TTC549 (cell line): ENCODE measurements at regions not wholly inside any gene's neighbourhood (a gene's known extent, or its start where the extent isn't known, plus 50 kb on each side); places are given as distances from the start of the nearest gene placed in this dataset.
"Not testable (repeated sequence)": the region's sequence is repeated elsewhere in the genome, so short reads cannot be mapped to it uniquely, and the experiment has no call there.

ENCODE experiments used
- FAIRE-seq: peaks from 2 replicates; lab custom pipeline; 2012; peaks lifted over from hg19 to GRCh38; lab: Jason Lieb, UNC

GRCh38 chr16:51306116-51306515, 155.0 kb upstream of the SALL1 start:
- no peak for FAIRE-seq

DNA sequence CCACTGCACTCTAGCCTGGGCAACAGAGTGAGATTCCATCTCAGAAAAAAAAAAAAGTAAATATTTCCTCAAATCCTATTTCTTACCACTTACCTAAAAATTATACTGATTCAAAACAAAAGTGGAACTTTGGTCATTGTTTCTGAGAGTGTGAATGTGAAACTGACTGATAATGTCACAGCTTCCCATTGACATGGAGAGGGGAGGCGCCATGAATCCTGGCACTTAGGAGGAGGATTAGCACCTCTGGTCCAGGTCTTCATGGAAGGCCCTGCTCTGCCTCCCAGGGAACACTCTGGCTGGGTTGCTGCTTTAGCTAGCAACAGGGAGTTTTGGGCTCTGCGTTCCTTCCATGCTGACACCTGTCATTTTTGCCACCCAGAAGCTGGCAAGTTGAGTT, 154.3 kb upstream of the SALL1 start:
- no peak for FAIRE-seq

- FAIRE-seq = no peak
These were observed 151.0 kb upstream of the SALL1 start for GRCh38 chr16:51302042-51302441.

DNA sequence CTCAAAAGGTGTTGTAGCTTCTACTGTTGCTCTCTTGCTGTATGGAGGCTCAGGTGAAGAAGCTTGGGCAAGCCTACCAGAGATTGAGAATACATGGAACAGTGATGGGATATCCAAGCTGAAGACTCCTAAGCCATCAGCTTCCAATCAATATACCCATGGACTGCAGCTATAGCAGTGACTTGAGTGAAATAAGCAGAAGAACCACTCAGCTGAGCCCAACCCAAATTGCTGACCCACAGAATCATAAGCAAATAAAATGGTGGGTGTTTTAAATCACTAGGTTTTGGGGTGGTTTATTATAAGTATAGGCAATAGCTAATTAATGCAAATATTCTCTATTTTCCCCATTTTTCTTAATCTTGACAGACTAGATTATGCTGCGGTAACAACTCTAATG, 147.7 kb upstream of the SALL1 start:
- FAIRE-seq = no peak

GRCh38 chr16:51290442-51291285, 139.6 kb upstream of the SALL1 start:
- no peak for FAIRE-seq

DNA sequence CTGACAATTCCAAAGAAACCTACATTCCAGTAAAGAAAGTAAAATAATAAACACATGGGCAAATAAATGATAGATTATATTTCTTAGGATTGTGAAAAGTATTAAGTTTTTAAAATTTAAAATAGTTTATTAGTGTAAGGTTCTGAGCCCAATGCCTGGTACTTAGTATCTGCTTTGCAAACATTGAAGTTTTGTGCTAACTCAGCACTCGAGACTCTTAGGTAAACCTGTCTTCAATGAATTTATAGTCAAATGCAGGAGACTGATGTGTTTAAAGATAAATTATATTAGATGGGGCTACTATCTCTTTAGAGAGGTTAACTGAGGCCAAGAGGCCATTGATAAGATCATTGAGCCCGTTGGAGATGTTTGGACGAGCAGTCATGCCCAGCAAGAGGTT, 138.3 kb upstream of the SALL1 start:
- FAIRE-seq = no peak

GRCh38 chr16:51287121-51287755, 136.2 kb upstream of the SALL1 start:
- no peak for FAIRE-seq

DNA sequence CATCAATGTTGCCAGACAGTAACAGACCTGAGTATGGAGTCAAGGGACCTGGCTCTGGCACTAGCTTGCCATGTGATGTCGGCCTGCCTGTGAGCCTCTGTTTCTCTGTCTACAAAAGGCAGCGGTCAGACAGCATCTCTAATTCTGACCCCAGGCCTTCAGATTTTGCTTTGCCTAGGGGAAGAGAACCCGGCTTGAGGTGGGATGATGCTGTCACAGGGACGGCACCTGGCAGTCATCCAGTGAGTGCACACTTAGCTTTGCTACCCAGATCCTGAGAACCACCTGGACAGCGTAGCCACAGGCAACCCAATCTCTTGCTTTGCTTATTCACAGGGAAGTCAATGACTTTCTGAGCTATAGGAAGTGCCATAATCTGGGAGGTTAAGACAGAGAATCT, 135.2 kb upstream of the SALL1 start:
- no peak for FAIRE-seq

DNA sequence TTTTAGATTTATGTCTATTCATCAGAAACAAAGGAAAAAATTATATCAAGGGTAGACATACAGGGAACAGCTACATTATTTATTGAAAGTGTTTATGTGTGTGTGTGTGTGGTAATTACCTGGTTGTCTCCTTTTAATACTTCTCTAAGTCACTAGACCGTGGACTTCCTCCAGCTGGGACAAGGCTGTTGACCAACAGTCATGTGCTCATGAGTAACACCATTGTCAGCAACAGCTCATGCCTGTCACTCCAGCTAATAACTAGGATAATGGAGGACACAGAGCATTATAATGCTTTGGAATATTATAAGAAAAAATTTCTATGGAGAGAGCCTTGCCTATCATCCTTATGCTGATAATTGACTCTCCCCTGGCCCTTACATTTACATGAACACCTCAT, 125.3 kb upstream of the SALL1 start:
- no peak for FAIRE-seq

DNA sequence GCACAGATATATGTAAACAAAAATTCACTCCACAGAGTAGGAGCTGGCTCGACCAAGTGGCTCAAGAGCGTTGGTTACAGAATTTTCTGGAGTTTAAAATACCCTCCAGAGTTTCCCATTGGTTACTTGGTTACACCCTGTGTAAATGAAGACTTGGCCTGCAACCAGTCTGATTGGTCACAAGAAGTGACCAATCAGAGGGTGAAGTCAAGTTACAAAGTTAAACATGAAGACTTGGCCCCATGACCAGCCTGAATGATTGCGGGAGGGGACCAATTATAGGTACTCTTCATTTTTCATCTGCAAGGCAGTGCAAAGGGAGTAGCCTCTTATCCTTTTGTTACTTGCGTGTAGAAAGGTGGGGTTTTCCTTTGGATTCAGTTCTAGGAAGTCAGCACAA, 121.3 kb upstream of the SALL1 start:
- FAIRE-seq = no peak

DNA sequence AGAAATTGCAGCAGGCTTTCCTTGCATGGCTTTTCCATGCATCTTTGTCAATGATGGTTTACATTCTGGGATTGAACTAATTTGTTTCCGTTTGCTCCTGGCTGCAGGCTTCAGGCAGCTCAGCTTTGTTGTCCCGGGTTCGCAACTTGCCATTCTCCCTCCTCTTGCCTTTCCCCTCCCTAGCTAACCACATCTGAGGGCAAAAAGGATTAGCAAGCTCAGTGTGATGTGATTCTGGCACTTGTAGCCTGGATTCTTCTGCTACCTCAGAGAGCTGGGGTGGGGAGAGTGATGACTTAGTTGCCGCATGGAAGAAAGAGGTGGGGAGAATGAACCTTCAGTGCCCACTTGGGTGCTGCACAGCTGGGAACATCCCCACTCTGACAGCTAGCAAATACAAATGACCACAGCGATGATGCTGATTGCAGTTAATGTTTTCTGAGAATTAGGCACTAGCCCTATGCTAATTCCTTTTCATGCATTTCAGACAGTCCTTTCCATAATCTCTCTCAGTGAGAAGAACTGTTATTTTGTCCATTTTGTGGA, 120.2 kb upstream of the SALL1 start:
- no peak for FAIRE-seq

GRCh38 chr16:51268237-51268636, 117.2 kb upstream of the SALL1 start:
- no peak for FAIRE-seq

DNA sequence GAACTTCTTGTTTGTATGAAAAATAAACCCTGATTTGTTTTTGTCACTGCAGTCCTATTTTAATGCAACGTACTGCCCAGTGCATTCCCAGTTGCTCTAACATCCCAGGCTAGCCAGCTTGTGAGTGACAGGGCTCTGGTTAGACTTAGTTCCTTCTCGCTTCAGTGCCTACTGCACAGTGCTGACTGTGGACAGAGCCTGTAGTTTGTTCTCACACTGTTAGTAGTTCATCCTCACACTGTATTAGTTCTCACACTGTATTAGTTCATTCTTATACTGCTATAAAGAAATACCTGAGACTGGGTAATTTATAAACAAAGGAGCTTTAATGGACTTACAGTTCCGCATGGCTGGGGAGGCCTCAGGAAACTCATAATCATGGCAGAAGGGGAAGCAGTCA, 116.6 kb upstream of the SALL1 start:
- FAIRE-seq = no peak

DNA sequence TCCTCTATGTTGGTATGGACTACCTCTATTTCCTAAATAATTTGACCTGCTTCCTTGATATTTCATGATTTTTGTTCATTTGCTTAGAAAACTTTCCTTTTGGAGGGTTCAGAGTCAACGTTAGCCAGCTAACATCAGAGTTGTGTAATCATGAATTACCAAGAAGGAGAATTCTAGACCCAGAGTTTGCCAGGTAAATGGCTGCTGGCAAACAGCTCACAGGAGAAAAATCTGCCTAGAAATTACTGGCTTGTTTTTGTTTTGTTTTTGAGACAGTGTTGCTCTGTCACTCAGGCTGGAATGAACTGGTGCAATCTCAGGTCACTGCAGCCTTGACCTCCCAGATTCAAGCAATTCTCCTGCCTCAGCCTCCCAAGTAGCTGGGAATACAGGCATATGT, 111.4 kb upstream of the SALL1 start:
- no peak for FAIRE-seq

- no peak for FAIRE-seq
These were observed 110.8 kb upstream of the SALL1 start for GRCh38 chr16:51261919-51262318.

DNA sequence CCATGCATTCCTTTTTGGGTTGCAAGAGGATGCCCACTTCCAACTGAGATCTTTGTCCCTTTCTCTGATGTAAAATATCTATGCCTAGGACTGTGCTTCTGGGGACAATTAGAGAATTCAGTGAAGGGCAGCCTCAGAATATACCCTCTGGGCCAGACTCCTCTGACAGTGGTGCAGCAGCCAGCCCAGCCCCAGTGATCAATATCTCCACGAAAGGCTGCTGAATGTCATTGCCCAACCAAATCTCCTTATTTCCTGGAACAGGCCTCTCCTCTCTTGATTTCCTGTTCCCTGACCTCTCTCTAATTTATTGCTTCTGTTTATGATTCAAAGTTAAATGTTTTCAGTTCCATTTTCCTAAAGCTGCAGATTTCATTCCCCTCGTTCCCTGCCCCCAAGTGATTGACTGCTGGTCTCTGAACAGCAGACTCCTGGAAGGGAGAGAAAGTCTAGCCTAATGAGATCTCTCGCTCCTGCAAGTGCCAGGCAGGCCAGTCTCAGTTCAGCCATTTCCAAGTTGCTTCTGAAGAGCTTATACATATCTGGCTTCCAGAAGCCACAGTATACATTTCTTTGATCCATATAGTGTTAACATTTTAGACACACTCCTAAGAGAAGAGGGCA, 104.4 kb upstream of the SALL1 start:
- no peak for FAIRE-seq

GRCh38 chr16:51254390-51254789, 103.3 kb upstream of the SALL1 start:
- FAIRE-seq = not testable (repeated sequence)

DNA sequence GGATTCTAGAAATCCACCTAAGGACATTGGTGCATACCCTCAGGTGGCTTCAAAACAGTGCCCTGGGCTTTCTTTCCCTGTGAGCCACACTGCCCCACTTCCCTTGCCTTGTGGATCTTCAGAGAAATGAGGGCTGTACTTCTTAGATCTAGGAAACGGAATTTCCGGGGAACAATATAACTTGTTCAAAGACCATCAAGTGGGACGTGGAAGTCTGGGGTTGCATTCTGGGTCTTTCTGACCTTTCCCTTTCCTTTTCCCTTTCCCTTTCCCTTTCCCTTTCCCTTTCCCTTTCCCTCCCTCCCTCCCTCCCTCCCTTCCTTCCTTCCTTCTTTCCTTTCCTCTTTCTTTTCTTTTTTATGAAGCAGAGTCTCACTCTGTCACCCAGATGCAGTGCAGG, 97.1 kb upstream of the SALL1 start:
- no peak for FAIRE-seq

DNA sequence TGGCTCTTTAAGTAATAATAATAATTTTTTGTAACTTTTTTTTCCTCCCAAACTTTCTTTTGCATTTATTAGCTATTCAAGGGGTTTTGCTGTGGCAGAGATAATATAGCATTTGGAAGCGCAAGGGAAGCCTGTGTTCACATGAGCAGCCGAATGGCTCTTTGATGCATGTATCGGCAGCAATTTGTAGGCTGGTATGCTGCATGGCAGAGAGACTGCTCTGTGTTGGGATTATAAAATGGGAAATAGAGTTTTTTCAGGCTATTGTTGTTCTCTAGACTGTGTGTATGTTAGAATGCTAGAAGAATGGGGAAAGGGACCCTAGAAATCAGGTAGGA, 94.6 kb upstream of the SALL1 start:
- FAIRE-seq = no peak

DNA sequence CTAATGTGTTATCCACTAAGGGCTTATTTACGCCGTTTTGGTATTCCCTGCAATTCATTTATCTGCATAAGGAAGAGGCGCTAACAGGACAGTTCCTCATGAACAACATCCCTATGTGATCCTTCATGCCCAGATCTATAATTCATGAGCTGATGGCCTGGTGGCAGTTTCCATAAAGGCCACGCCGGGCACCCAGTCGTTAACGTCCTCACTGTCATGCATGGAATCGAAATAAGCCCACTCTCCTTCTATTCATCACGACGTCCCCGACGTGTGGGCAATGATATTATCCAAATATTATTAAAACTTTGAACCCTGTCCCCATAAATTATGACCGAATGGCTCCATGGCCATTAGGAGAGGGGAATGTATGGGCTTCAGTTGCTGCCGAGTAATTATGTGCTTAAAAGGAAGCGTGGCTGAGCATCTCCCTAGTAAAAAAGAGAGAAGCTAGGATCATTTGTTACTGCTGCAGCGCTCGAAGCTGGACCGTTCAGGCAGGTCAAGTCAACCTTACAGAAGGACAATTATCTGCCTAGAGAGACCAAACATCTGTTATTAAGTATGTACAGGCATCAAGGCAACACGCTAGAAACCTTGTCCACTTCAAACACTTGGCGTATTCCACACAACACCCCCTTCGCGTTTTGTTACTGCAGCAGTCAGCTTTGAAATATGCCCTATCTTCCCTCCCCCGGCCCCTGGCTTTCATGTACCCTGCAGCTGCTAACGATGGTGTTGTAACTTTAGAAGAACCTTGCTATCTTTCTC, 94.0 kb upstream of the SALL1 start:
- no peak for FAIRE-seq

DNA sequence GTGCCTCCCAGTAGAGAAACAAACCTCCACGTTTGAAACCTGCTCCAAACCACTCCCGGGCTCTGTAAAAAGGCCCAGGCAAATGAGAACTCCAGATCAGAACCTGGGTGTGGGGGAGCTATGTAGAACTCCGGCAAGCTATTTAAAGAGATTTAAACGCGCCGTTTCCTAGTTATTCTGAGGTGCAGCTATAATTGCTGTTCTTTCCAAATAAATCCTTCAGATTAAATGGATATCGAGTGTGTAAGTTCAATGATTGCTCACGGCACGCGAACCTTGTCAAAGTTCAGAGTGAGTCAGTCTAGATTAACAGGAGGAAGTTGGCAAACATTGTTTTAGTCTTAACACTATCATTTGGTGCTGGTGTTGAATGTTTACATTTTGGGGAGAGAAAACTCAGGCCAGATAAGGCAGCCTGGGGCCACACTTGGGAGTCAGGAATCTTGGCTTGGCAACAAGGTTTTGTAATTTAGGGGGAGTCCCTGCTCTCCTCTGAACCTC, 92.9 kb upstream of the SALL1 start:
- FAIRE-seq = no peak

- FAIRE-seq = no peak
These were observed 91.4 kb upstream of the SALL1 start for GRCh38 chr16:51242296-51242994.
